Stimulated activated effector memory CD8-positive, alpha-beta T cell treated with anti-CD3 and anti-CD28 coated beads, Interleukin-12 subunit alpha, Interleukin-12 subunit beta, amount 100 ng/mL, for 72 hours (primary cell): ENCODE measurements at regions not wholly inside any gene's neighbourhood (a gene's known extent, or its start where the extent isn't known, plus 50 kb on each side); places are given as distances from the start of the nearest gene placed in this dataset.
"Not testable (repeated sequence)": the region's sequence is repeated elsewhere in the genome, so short reads cannot be mapped to it uniquely, and the experiment has no call there.

Experiments
- ATAC-seq: fragments of 150-1000 bp; cut with Tn5 transposase; 2 replicates; pipeline ENCODE4 v1.10.0; 2021
- DNase-seq, 2 donors: peaks; one replicate each; pipeline ENCODE4 v3.0.0; 2021 to 2022; ENCODE audit warnings: low spot score in 2 of 2
- H3K27ac Mint-ChIP-seq: one replicate; pipeline ENCODE4 v1.8.0; 2022; ENCODE audit warnings: mild to moderate bottlenecking, mixed read lengths
- H3K36me3 Mint-ChIP-seq: one replicate; pipeline ENCODE4 v1.8.0; 2022; ENCODE audit warnings: mild to moderate bottlenecking, mixed read lengths
- H3K4me1 Mint-ChIP-seq: one replicate; pipeline ENCODE4 v1.8.0; 2022; ENCODE audit warnings: mixed read lengths
- H3K4me3 Mint-ChIP-seq: one replicate; pipeline ENCODE4 v1.8.0; 2022; ENCODE audit warnings: mild to moderate bottlenecking, mixed read lengths
- H3K9me3 Mint-ChIP-seq: one replicate; pipeline ENCODE4 v1.8.0; 2022; ENCODE audit warnings: mixed read lengths

DNA sequence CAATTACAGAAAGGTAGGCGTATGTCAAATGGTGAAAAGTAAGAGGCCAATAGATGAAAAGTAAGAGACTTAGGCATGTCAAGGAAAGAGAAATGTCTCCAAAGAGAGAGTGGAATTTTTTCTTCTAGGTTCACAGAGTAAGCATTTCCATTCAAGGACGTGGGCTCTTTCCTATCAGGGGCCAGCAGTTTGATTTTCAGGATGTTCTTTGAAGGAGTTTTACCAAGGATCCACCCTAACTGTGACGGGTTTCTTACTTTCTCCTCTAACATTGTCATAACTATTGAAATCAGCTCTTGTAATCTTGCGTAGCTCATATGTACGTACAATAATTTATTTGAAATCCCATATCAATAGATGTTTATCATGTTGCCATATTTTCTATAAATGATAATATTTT is 2112.2 kb upstream of the RAG2 start:
- no peaks in the 10 kb centered on the region for H3K36me3 Mint-ChIP-seq
- H3K9me3 Mint-ChIP-seq, result peaks cover 15% of the 10 kb centered on the region
- no peak overlapping the region for H3K4me3 Mint-ChIP-seq
- DNase-seq (no peak), ATAC-seq (no peak)
- H3K4me1 Mint-ChIP-seq, result no peaks in the 10 kb centered on the region
- H3K27ac Mint-ChIP-seq, result no peak overlapping the region

DNA sequence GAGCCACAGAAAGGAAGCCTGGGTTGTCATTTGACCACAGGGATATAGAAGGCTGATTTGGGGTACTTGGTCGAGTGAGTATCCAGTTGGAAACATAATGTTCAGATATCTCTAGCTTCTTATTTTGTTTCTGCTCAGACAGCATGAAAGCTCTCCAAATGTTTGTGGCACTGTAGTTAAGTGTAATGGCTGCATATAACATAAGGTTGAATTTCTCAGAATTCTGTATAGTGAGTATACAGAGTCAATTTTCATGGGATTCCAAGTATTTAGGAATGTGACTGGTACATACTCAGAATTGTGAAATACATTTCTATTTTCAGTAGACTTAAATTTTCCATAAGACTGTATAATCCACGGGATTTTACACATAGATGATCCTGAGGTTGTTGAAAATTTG is 2102.1 kb upstream of the RAG2 start:
- no peaks in the 10 kb centered on the region for H3K36me3 Mint-ChIP-seq
- ATAC-seq (no peak), DNase-seq (no peak)
- H3K9me3 Mint-ChIP-seq, result peaks cover 13% of the 10 kb centered on the region
- H3K4me3 Mint-ChIP-seq, result no peak overlapping the region
- no peaks in the 10 kb centered on the region for H3K4me1 Mint-ChIP-seq
- no peak overlapping the region for H3K27ac Mint-ChIP-seq

- DNase-seq, result no peak
- Mint-ChIP-seq H3K9me3 (peaks cover 16% of the 10 kb centered on the region), H3K4me1 (no peaks in the 10 kb centered on the region), H3K4me3 (no peak overlapping the region), H3K36me3 (no peaks in the 10 kb centered on the region), H3K27ac (no peak overlapping the region)
- peak; percentile 21 for ATAC-seq
Observed at GRCh38 chr11:38693306-38693705, 2095.3 kb upstream of the RAG2 start.

DNA sequence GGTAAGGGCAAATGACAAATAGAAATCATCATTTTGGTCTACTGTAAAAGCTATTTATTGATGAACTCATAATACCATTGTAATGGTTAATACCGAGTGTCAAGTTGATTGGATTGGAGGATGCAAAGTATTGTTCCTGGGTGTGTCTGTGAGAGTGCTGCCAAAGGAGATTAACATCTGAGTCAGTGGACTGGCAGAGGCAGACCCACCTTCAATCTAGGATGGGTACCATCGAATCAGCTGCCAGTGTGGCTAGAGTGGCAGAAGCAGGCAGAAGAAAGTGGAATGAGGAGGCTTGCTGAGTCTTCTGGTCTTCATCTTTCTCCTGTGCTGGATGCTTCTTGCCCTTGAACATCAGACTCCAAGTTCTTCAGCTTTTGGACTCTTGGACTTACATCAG is 2092.2 kb upstream of the RAG2 start:
- ATAC-seq, H3K36me3 Mint-ChIP-seq, H3K27ac Mint-ChIP-seq, DNase-seq, H3K4me3 Mint-ChIP-seq, H3K4me1 Mint-ChIP-seq: not testable (repeated sequence)
- H3K9me3 Mint-ChIP-seq, result peaks cover 13% of the 10 kb centered on the region

GRCh38 chr11:38687008-38687407 is 2089.0 kb upstream of the RAG2 start:
- Mint-ChIP-seq H3K36me3 (no peaks in the 10 kb centered on the region), H3K4me3 (no peak overlapping the region)

GRCh38 chr11:38683484-38683883 is 2085.4 kb upstream of the RAG2 start:
- Mint-ChIP-seq H3K27ac (no peak overlapping the region), H3K9me3 (peaks cover 9% of the 10 kb centered on the region), H3K4me1 (no peaks in the 10 kb centered on the region), H3K4me3 (no peak overlapping the region), H3K36me3 (no peaks in the 10 kb centered on the region)
- DNase-seq (no peak), ATAC-seq (no peak)

More at GRCh38 chr11:38687008-38687407, 2089.0 kb upstream of the RAG2 start:
- H3K9me3 Mint-ChIP-seq, result peaks cover 7% of the 10 kb centered on the region
- no peak for ATAC-seq
- DNase-seq, result no peak
- H3K4me1 Mint-ChIP-seq, result no peaks in the 10 kb centered on the region
- H3K27ac Mint-ChIP-seq, result no peak overlapping the region

GRCh38 chr11:38680746-38681145 is 2082.7 kb upstream of the RAG2 start:
- Mint-ChIP-seq H3K27ac (no peak overlapping the region), H3K9me3 (peaks cover 14% of the 10 kb centered on the region)

GRCh38 chr11:38680166-38680565 is 2082.1 kb upstream of the RAG2 start:
- Mint-ChIP-seq H3K9me3 (peaks cover 17% of the 10 kb centered on the region), H3K4me1 (no peaks in the 10 kb centered on the region), H3K36me3 (no peaks in the 10 kb centered on the region), H3K4me3 (no peak overlapping the region), H3K27ac (no peak overlapping the region)
- DNase-seq (no peak), ATAC-seq (no peak)

More at GRCh38 chr11:38680746-38681145, 2082.7 kb upstream of the RAG2 start:
- Mint-ChIP-seq H3K36me3 (no peaks in the 10 kb centered on the region), H3K4me1 (no peaks in the 10 kb centered on the region), H3K4me3 (no peak overlapping the region)
- DNase-seq (no peak), ATAC-seq (no peak)

GRCh38 chr11:38672445-38672844 is 2074.4 kb upstream of the RAG2 start:
- H3K4me3 Mint-ChIP-seq, result no peak overlapping the region
- H3K9me3 Mint-ChIP-seq, result peaks cover 22% of the 10 kb centered on the region
- DNase-seq (no peak), ATAC-seq (no peak)
- no peaks in the 10 kb centered on the region for H3K4me1 Mint-ChIP-seq
- H3K27ac Mint-ChIP-seq, result no peak overlapping the region
- H3K36me3 Mint-ChIP-seq, result no peaks in the 10 kb centered on the region

DNA sequence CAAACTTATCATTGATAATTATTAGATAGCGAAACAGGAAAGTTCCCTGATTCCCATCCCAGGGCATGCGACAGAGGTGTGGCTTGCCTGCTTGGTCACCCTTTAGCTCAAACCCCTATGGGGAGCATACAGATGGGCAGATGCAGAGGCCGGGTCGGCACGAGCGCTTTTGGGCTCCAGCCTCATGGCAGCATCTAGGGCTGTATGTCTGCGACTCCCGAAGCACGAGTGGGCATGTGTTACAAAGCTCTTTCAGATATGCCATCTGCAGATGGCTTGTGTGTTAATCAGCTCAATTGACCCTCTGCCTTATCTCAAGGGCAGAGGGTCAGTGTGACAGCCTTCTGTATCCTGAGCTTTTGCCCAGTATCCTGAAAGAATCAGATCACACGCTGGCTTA is 2069.3 kb upstream of the RAG2 start:
- no peak for ATAC-seq
- no peaks in the 10 kb centered on the region for H3K36me3 Mint-ChIP-seq
- H3K27ac Mint-ChIP-seq, result no peak overlapping the region
- H3K4me3 Mint-ChIP-seq, result no peak overlapping the region
- no peaks in the 10 kb centered on the region for H3K4me1 Mint-ChIP-seq
- DNase-seq, result no peak
- H3K9me3 Mint-ChIP-seq, result peaks cover 12% of the 10 kb centered on the region

DNA sequence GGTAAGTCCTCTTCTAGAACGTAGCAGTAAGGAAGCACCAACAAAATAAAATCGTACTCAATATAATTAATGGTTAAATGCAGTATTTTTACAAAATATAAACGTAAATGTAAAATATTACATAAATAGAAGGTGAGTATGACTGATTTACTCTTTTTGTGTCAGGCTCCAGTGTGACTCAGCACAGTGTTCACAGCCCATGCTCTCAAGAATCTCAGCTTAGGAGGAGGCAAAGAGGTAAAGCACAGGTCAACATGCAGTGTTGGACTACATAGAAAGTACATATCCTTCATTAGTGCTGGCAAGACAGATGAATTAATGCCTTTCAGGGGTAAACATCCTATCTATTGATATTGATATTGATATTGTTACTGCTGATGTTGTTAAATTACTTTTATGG is 2050.6 kb upstream of the RAG2 start:
- H3K27ac Mint-ChIP-seq, result no peak overlapping the region
- ATAC-seq (no peak), DNase-seq (no peak)
- H3K4me1 Mint-ChIP-seq, result no peaks in the 10 kb centered on the region
- H3K4me3 Mint-ChIP-seq, result no peak overlapping the region
- peaks cover 13% of the 10 kb centered on the region for H3K9me3 Mint-ChIP-seq
- H3K36me3 Mint-ChIP-seq, result no peaks in the 10 kb centered on the region

- H3K27ac Mint-ChIP-seq, result no peak overlapping the region
- no peaks in the 10 kb centered on the region for H3K36me3 Mint-ChIP-seq
- no peaks in the 10 kb centered on the region for H3K4me1 Mint-ChIP-seq
- H3K9me3 Mint-ChIP-seq, result peaks cover 9% of the 10 kb centered on the region
- DNase-seq, result no peak
- no peak for ATAC-seq
- H3K4me3 Mint-ChIP-seq, result no peak overlapping the region
Observed at GRCh38 chr11:38646382-38646781, 2048.3 kb upstream of the RAG2 start.

DNA sequence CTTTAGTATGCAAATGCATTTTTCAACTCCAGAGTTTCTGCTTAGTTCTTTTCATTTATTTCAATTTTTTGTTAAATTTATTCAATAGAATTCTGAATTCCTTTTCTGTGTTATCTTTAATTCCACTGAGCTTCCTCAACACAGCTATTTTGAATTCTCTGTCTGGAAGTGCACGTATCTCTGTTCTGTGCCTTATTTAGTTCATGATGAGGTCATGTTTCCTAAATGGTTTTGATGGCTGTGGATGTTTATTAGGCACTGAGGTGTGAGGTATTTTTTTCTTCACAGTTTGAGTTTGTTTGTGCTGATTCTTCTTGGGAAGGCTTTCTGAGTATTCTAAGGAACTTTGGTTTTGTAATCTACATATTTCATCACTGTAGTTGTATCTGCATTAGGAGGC is 2042.8 kb upstream of the RAG2 start:
- Mint-ChIP-seq H3K36me3 (no peaks in the 10 kb centered on the region), H3K4me3 (no peak overlapping the region), H3K4me1 (no peaks in the 10 kb centered on the region), H3K9me3 (peaks cover 36% of the 10 kb centered on the region), H3K27ac (no peak overlapping the region)
- ATAC-seq, result no peak
- no peak for DNase-seq

GRCh38 chr11:38612701-38613100 is 2014.7 kb upstream of the RAG2 start:
- ATAC-seq, result no peak
- H3K27ac Mint-ChIP-seq, result no peak overlapping the region
- DNase-seq, result no peak
- no peaks in the 10 kb centered on the region for H3K4me1 Mint-ChIP-seq
- H3K36me3 Mint-ChIP-seq, result no peaks in the 10 kb centered on the region
- no peak overlapping the region for H3K4me3 Mint-ChIP-seq
- peaks cover 21% of the 10 kb centered on the region for H3K9me3 Mint-ChIP-seq

DNA sequence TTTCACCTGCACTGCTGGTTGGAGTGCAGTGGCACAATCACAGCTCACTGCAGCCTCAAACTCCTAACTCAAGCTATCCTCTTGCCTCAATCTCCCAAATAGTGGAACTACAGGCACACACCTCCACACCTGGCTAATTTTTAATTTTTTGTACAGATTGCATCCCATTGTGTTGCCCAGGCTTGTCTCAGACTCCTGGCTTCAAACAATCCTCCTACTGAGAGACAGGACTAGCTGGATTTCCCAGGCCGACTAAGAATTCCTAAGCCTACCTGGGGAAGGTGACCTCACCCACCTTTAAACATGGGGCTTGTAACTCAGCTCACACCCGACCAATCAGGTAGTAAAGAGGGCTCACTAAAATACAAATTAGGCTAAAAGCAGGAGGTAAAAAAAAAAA is 2003.3 kb upstream of the RAG2 start:
- not testable (repeated sequence) for H3K4me1 Mint-ChIP-seq, H3K4me3 Mint-ChIP-seq, DNase-seq, H3K27ac Mint-ChIP-seq, ATAC-seq, H3K36me3 Mint-ChIP-seq
- peaks cover 10% of the 10 kb centered on the region for H3K9me3 Mint-ChIP-seq

- DNase-seq (no peak), ATAC-seq (no peak)
- H3K9me3 Mint-ChIP-seq, result peaks cover 3% of the 10 kb centered on the region
- H3K4me1 Mint-ChIP-seq, result no peaks in the 10 kb centered on the region
- no peak overlapping the region for H3K27ac Mint-ChIP-seq
- H3K4me3 Mint-ChIP-seq, result no peak overlapping the region
- H3K36me3 Mint-ChIP-seq, result no peaks in the 10 kb centered on the region
Observed at GRCh38 chr11:38598418-38598817, 2000.4 kb upstream of the RAG2 start.

- H3K27ac Mint-ChIP-seq, ATAC-seq: not testable (repeated sequence)
Observed at GRCh38 chr11:38595359-38596016, 1997.5 kb upstream of the RAG2 start.

More at GRCh38 chr11:38595359-38596016, 1997.5 kb upstream of the RAG2 start:
- not testable (repeated sequence) for H3K9me3 Mint-ChIP-seq, H3K36me3 Mint-ChIP-seq, H3K4me3 Mint-ChIP-seq, H3K4me1 Mint-ChIP-seq, DNase-seq
